Smooth muscle cell (in vitro differentiated cells): ENCODE measurements at regions not wholly inside any gene's neighbourhood (a gene's known extent, or its start where the extent isn't known, plus 50 kb on each side); places are given as distances from the start of the nearest gene placed in this dataset.

Experiments
- DNase-seq: peaks from one replicate; lab custom pipeline; 2025; ENCODE audit not compliant: unreplicated experiment; lab: John Stamatoyannopoulos, UW
- H2AFZ ChIP-seq: fragments of 200-600 bp; sonication (generic); 2 replicates; pipeline ENCODE4 v1.6.0; 2016; ENCODE audit warnings: antibody characterized with exemption, low read depth, mild to moderate bottlenecking
- H3F3A ChIP-seq: fragments of 200-600 bp; sonication (generic); 2 replicates; pipeline ENCODE4 v1.6.0; 2017; ENCODE audit warnings: antibody characterized with exemption, low read depth
- H3K27ac ChIP-seq: fragments of 200-600 bp; sonication (generic); 2 replicates; pipeline ENCODE4 v1.5.1; 2016; ENCODE audit warnings: low read depth, mild to moderate bottlenecking
- H3K27me3 ChIP-seq: fragments of 200-600 bp; sonication (generic); 2 replicates; pipeline ENCODE4 v1.6.1; 2016; ENCODE audit warnings: low read depth, mild to moderate bottlenecking
- H3K36me3 ChIP-seq: fragments of 200-600 bp; sonication (generic); 2 replicates; pipeline ENCODE4 v1.5.1; 2016; ENCODE audit warnings: low read depth
- H3K4me1 ChIP-seq: fragments of 200-600 bp; sonication (generic); 2 replicates; pipeline ENCODE4 v1.5.1; 2016; ENCODE audit warnings: low read depth
- H3K4me2 ChIP-seq: fragments of 200-600 bp; sonication (generic); 2 replicates; pipeline ENCODE4 v1.6.0; 2016; ENCODE audit warnings: mild to moderate bottlenecking
- H3K4me3 ChIP-seq: fragments of 200-600 bp; sonication (generic); 2 replicates; pipeline ENCODE4 v1.5.1; 2016; ENCODE audit warnings: mild to moderate bottlenecking
- H3K79me2 ChIP-seq: fragments of 200-600 bp; sonication (generic); 2 replicates; pipeline ENCODE4 v1.6.0; 2016; ENCODE audit warnings: low read depth, mild to moderate bottlenecking
- H3K9ac ChIP-seq: fragments of 200-600 bp; sonication (generic); 2 replicates; pipeline ENCODE4 v1.6.0; 2016; ENCODE audit warnings: low read depth
- H3K9me3 ChIP-seq: fragments of 200-600 bp; sonication (generic); replicated peaks from 2 replicates; pipeline ENCODE4 v1.5.1; 2016; ENCODE audit warnings: low read depth
- H4K20me1 ChIP-seq: fragments of 200-600 bp; sonication (generic); 2 replicates; pipeline ENCODE4 v1.6.0; 2016; ENCODE audit warnings: low read depth
- CTCF ChIP-seq: fragments of 200-600 bp; sonication (generic); IDR thresholded peaks from 2 replicates; pipeline ENCODE4 v1.5.1; 2017; ENCODE audit warnings: borderline replicate concordance, mild to moderate bottlenecking, antibody characterized with exemption; ENCODE audit not compliant: insufficient read depth, poor library complexity, severe bottlenecking
- WGBS: methylation state at CpG from one replicate; pipeline ENCODE4 v1.1.7; 2016; ENCODE audit warnings: low lambda C conversion rate; 5-methylcytosine and 5-hydroxymethylcytosine counted together

DNA sequence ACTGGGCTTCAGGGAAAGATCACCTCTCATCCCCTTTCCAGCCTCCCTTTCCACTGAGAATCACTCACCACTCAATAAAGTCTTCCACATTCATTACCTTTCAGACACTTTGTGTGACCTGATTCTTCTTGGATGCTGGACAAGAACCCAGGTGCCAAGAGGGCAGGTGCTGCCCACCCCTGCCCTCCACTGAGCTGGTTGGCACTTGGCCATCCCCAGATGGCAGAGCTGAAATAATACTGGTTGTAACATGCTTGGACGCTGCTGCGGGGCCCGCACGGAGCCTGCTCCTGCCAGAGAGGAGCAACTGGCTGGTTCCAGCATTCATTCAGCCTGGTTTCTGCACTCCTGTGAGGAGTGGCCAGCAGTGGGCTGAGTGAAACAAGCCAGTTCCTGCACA is 386.7 kb upstream of the CCDC196 start:
- no peak for TF ChIP-seq CTCF
- Histone ChIP-seq H3K79me2 (no peaks in the 10 kb centered on the region), H2AFZ (no peak overlapping the region), H3K4me2 (no peak overlapping the region), H3K27ac (no peak overlapping the region), H3K9ac (no peak overlapping the region), H4K20me1 (no peaks in the 10 kb centered on the region), H3K9me3 (no peaks in the 10 kb centered on the region), H3K36me3 (no peaks in the 10 kb centered on the region), H3K4me1 (no peaks in the 10 kb centered on the region), H3K4me3 (no peak overlapping the region), H3K27me3 (peaks cover 18% of the 10 kb centered on the region), H3F3A (no peaks in the 10 kb centered on the region)
- no peak for DNase-seq
- 90% methylated on average over 4 of the region's 4 CpGs for WGBS

DNA sequence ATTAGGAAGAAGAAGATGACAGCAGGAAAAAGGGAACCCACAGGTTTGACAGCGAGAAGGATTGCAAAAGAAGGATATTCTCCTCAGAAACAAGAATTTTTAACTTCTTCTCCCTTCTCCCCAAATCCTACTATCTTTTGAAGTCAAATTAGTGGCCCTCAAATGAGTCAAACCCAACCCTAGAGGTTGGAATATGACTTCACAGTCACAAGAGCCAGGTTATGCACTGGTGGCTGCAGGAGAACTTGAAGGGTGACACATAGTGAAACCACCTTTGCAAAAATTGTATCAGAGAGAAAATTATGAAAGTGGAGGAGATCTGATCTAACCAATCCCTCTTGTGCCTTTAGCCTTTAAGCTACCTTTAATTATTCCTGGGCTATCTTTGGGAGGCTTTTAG is 386.2 kb upstream of the CCDC196 start:
- no peak overlapping the region for H3K27ac ChIP-seq
- no peaks in the 10 kb centered on the region for H3K36me3 ChIP-seq
- no peaks in the 10 kb centered on the region for H3K4me1 ChIP-seq
- no peaks in the 10 kb centered on the region for H4K20me1 ChIP-seq
- H3F3A ChIP-seq, result no peaks in the 10 kb centered on the region
- no peaks in the 10 kb centered on the region for H3K9me3 ChIP-seq
- H2AFZ ChIP-seq, result no peak overlapping the region
- no peak overlapping the region for H3K4me2 ChIP-seq
- H3K79me2 ChIP-seq, result no peaks in the 10 kb centered on the region
- no peak overlapping the region for H3K4me3 ChIP-seq
- WGBS, result 91% methylated on average over 1 of the region's 1 CpG
- no peak for DNase-seq
- peaks cover 18% of the 10 kb centered on the region for H3K27me3 ChIP-seq
- H3K9ac ChIP-seq, result no peak overlapping the region
- no peak for TF ChIP-seq CTCF

DNA sequence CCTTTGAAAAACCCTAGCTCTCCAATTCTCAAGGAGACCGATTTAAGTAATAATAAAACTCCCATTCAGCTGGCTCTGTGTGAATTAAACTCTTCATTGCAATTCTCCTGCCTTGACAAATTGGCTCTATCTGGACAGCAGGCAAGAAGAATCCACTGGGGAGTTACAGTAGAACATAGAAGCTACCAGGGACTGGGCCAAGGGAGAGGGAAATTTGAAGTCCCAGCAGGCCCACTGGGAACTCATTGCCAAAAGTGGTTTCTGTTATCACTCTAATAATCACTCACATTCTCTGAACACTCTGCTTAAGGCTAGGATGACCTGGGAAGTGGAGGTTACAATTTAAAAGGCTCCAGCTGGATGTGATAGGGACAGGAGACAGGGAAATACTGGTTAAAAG is 384.5 kb upstream of the CCDC196 start:
- Histone ChIP-seq H4K20me1 (no peaks in the 10 kb centered on the region), H3K27me3 (peaks cover 18% of the 10 kb centered on the region), H3K4me1 (no peaks in the 10 kb centered on the region), H3K79me2 (no peaks in the 10 kb centered on the region), H3K27ac (no peak overlapping the region), H3K36me3 (no peaks in the 10 kb centered on the region), H3K4me2 (no peak overlapping the region), H3K9me3 (no peaks in the 10 kb centered on the region), H3F3A (no peaks in the 10 kb centered on the region), H2AFZ (no peak overlapping the region), H3K9ac (no peak overlapping the region), H3K4me3 (no peak overlapping the region)
- no peak for DNase-seq
- TF ChIP-seq CTCF, result no peak
- WGBS, result 100% methylated on average over 1 of the region's 1 CpG

- DNase-seq, result no peak
- Histone ChIP-seq H3K27ac (no peak overlapping the region), H3F3A (no peaks in the 10 kb centered on the region), H3K36me3 (no peaks in the 10 kb centered on the region), H3K79me2 (no peaks in the 10 kb centered on the region), H4K20me1 (no peaks in the 10 kb centered on the region), H3K4me1 (no peaks in the 10 kb centered on the region), H3K4me2 (no peak overlapping the region), H3K9ac (no peak overlapping the region), H2AFZ (no peak overlapping the region), H3K4me3 (no peak overlapping the region), H3K27me3 (peaks cover 16% of the 10 kb centered on the region), H3K9me3 (no peaks in the 10 kb centered on the region)
- TF ChIP-seq CTCF, result no peak
- WGBS, result 93% methylated on average over 5 of the region's 5 CpGs
Observed at GRCh38 chr14:66104486-66104885, 381.7 kb upstream of the CCDC196 start.
